ENCODE measurements at regions not wholly inside any gene's neighbourhood (a gene's known extent, or its start where the extent isn't known, plus 50 kb on each side); places are given as distances from the start of the nearest gene placed in this dataset.

- TF ChIP-seq FOXM1 (IDR thresholded peaks at IDR 0.05; ENCODE audit: borderline replicate concordance, low read depth) (no peak), TEAD4 (IDR thresholded peaks at IDR 0.05) (no peak), REST (IDR thresholded peaks at IDR 0.05; ENCODE audit: low read depth) (no peak), CREB1 (IDR thresholded peaks at IDR 0.05; ENCODE audit: low read depth) (no peak)
These were observed 74.8 kb upstream of the SNRPB2 start for GRCh38 chr20:16654858-16655535.

- TF ChIP-seq TCF12 (IDR thresholded peaks at IDR 0.05; ENCODE audit: low read depth) (no peak), YY1 (IDR thresholded peaks at IDR 0.05; ENCODE audit: low read depth) (no peak)
These were observed 76.6 kb upstream of the SNRPB2 start for GRCh38 chr20:16653266-16653665.

- TF ChIP-seq TAF1 (IDR thresholded peaks at IDR 0.05; ENCODE audit: low read depth) (no peak), CEBPB (IDR thresholded peaks at IDR 0.05) (no peak), YY1 (IDR thresholded peaks at IDR 0.05; ENCODE audit: low read depth) (no peak), REST (IDR thresholded peaks at IDR 0.05; ENCODE audit: low read depth) (no peak), NFIC (IDR thresholded peaks at IDR 0.05) (no peak), EP300 (IDR thresholded peaks at IDR 0.05; ENCODE audit: borderline replicate concordance) (no peak), TEAD4 (IDR thresholded peaks at IDR 0.05) (no peak), ZBTB7A (IDR thresholded peaks at IDR 0.05; ENCODE audit: low read depth) (no peak)
These were observed 74.8 kb upstream of the KIF16B start for GRCh38 chr20:16647875-16648597.

GRCh38 chr20:16641511-16642023, 68.3 kb upstream of the KIF16B start:
- TF ChIP-seq REST (IDR thresholded peaks at IDR 0.05; ENCODE audit: low read depth) (no peak), MAX (IDR thresholded peaks at IDR 0.05) (no peak), ZBTB7A (IDR thresholded peaks at IDR 0.05; ENCODE audit: low read depth) (no peak), YY1 (IDR thresholded peaks at IDR 0.05; ENCODE audit: low read depth) (no peak), NFIC (IDR thresholded peaks at IDR 0.05) (no peak), CREB1 (IDR thresholded peaks at IDR 0.05; ENCODE audit: low read depth) (no peak), RAD21 (IDR thresholded peaks at IDR 0.05; ENCODE audit: low read depth) (no peak), TCF12 (IDR thresholded peaks at IDR 0.05; ENCODE audit: low read depth) (no peak), USF1 (IDR thresholded peaks at IDR 0.05) (no peak), TEAD4 (IDR thresholded peaks at IDR 0.05) (no peak), EGR1 (IDR thresholded peaks at IDR 0.05) (no peak), CEBPB (IDR thresholded peaks at IDR 0.05) (no peak), TAF1 (IDR thresholded peaks at IDR 0.05; ENCODE audit: low read depth) (no peak), EP300 (IDR thresholded peaks at IDR 0.05; ENCODE audit: borderline replicate concordance) (no peak), FOXM1 (IDR thresholded peaks at IDR 0.05; ENCODE audit: borderline replicate concordance, low read depth) (no peak)

All from Ishikawa (cell line).